Fibroblast of the aortic adventitia (primary cell): ENCODE measurements at regions not wholly inside any gene's neighbourhood (a gene's known extent, or its start where the extent isn't known, plus 50 kb on each side); places are given as distances from the start of the nearest gene placed in this dataset.

ENCODE experiments used
- DNase-seq: peaks from one replicate; pipeline ENCODE4 v3.0.0-alpha.2; 2010; ENCODE audit warnings: low read depth
- H3K4me3 ChIP-seq: 2 replicates; pipeline ENCODE4 v1.5.1; 2011; ENCODE audit warnings: low read depth, mild to moderate bottlenecking, control low read depth, low read length, moderate library complexity
- TF ChIP-seq, protein P1 (sequence below): IDR thresholded peaks from 2 replicates; pipeline ENCODE4 v1.5.1; 2011; ENCODE audit warnings: mild to moderate bottlenecking, low read length, control low read depth, inconsistent platforms; ENCODE audit not compliant: insufficient read depth

- H3K4me3 ChIP-seq: no peak overlapping the region
- DNase-seq: no peak
- TF ChIP-seq, protein P1, sequence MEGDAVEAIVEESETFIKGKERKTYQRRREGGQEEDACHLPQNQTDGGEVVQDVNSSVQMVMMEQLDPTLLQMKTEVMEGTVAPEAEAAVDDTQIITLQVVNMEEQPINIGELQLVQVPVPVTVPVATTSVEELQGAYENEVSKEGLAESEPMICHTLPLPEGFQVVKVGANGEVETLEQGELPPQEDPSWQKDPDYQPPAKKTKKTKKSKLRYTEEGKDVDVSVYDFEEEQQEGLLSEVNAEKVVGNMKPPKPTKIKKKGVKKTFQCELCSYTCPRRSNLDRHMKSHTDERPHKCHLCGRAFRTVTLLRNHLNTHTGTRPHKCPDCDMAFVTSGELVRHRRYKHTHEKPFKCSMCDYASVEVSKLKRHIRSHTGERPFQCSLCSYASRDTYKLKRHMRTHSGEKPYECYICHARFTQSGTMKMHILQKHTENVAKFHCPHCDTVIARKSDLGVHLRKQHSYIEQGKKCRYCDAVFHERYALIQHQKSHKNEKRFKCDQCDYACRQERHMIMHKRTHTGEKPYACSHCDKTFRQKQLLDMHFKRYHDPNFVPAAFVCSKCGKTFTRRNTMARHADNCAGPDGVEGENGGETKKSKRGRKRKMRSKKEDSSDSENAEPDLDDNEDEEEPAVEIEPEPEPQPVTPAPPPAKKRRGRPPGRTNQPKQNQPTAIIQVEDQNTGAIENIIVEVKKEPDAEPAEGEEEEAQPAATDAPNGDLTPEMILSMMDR: no peak
Measured at GRCh38 chr2:235194836-235195235, 243.0 kb downstream of the SH3BP4 start.

- TF ChIP-seq, protein P1: no peak
- DNase-seq: no peak
- no peak overlapping the region for H3K4me3 ChIP-seq
Measured at GRCh38 chr2:235195921-235196320, 244.1 kb downstream of the SH3BP4 start.

DNA sequence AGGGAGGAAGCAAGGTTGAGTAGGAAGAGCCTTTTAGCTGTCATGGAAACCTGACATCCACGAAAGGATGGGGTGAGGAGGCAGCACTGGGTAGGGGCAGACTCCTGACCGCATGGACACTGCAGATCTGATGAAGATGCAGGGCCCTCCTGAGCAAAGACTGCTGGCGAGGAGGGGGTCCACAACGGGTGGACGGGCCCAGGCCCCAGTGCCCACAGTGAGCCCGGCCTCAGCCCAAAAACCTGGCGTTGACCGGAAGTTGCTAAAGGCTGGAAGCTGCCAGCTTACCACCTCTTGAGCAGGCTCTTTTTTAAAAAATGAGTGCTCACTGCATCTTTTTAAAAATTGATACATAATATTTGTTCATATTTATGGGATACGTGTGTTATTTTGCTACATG lies 247.3 kb downstream of the SH3BP4 start:
- H3K4me3 ChIP-seq: no peak overlapping the region
- TF ChIP-seq, protein P1: no peak
- DNase-seq: no peak

- TF ChIP-seq, protein P1: no peak
- H3K4me3 ChIP-seq: no peak overlapping the region
- DNase-seq: no peak
Measured at GRCh38 chr2:235200216-235200615, 248.4 kb downstream of the SH3BP4 start.

DNA sequence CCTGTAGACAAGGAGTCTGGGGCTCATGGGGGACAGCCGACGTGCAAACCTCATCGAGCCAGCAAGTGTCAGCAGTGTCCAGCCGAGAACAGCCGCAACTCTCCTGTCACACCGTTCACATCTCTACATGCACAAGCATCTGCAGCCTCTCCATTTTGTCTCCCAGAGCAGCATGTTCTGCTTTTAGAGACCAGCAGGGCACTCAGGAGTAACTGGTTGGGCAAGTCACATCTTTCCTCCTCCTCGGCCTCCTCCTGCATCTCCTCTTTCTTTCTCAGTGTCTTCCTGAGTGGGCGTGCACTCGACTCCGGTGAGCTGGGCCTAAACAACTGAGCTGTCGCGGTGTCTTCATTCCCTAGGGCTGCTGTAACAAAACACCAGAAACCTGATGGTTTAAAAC lies 249.9 kb downstream of the SH3BP4 start:
- DNase-seq: no peak
- TF ChIP-seq, protein P1: no peak
- H3K4me3 ChIP-seq: no peak overlapping the region

DNA sequence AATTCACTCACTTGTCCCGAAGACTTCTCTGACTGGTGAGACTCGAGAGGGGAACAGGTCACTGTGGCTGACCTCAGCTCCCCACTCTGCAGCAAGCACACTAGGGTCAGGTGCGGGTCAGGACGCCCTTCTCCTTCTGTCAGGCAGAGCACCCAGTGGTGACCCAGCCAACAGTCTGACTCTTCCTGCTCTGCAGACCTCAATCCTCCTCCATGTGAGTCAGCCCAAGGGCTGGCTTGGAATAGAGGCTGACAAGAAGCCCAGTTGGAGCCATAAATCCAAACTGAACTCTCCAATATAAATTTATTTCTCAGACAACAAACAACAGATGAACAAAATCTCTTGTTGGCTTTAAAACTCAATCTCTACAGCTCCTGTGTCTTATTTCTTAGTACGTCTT lies 253.1 kb downstream of the SH3BP4 start:
- DNase-seq: no peak
- H3K4me3 ChIP-seq: no peak overlapping the region
- TF ChIP-seq, protein P1: no peak

DNA sequence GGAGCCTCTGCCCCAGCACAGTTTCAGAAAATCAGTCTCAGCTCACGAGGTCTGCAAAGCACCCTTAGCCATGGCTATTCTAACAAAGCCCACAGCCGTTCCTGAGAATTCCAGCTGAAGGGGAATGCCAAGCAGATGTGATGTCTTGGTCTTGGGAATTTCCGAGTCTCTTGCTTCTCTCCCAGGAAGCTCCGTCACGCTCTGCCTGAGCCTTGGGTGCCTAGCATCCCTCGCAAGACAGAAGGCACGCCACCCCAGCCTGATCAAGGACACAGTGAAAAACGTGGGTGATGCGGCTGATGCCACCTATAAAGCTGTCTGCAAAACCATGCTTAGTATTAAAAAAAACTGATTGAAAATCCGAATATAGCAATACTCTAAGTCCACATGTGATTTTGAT lies 254.6 kb downstream of the SH3BP4 start:
- TF ChIP-seq, protein P1: no peak
- H3K4me3 ChIP-seq: no peak overlapping the region
- no peak for DNase-seq
